ENCODE measurements at regions not wholly inside any gene's neighbourhood (a gene's known extent, or its start where the extent isn't known, plus 50 kb on each side); places are given as distances from the start of the nearest gene placed in this dataset.

DNA sequence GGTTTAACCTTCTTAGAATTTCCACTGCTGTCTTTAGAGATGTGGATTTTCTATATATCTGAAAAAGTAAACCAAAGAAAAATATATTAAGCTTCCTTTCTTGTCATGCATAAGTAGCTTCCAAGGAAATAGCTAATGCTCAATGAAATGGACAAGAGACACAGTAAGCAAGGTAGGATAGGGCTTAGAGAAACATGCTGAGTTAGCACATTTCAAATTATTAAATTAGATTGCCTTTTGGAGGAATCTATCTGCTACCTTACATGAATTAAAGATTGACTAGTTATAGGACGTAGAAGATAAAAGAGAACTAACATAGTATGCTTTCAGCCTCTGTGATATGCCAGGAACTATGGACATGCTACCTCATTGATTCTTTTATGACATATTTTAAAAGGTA, 824.6 kb downstream of the TUSC7 start:
- in situ Hi-C loops (cut with MboI; ENCODE audit: low sequenced_read_pairs) = no loop called here

DNA sequence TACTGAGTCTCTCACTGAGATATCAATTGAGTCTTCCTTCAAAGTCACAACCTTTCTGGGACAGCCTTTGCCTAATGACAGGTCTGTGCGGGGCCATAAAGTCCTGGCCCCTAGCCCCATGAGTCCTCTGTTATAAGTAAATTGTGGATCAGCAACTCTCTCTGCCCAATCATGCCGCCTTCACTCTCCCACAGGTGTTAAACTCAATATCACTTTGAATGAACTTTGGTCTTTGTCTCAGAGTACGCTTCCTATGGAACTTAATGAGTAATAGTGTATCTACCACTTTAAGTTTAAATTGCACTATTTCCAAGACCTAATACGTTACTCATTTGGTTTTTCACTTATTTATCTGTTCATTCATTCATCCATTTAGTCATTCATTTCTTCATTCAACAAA, 826.4 kb downstream of the TUSC7 start:
- in situ Hi-C loops (cut with MboI; ENCODE audit: low sequenced_read_pairs) = no loop called here

DNA sequence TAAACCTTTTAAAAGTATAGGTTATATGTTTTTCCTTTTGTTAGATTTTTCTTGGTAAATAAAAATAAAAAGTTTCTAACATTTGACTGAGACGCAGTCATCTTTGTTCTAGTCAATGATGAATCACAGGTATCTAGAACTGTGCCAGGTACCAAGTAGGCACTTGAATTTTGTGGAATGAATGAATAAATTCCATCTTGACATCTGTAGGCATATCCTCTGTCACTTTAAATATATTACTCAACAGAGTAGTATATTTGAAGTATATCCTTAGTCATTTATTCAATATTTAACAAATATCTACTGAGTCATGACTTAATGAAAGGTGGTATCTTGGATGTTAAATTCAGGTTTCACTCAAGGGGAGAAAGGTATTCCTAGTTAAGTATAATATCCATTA, 828.4 kb downstream of the TUSC7 start:
- in situ Hi-C loops (cut with MboI; ENCODE audit: low sequenced_read_pairs) = no loop called here

DNA sequence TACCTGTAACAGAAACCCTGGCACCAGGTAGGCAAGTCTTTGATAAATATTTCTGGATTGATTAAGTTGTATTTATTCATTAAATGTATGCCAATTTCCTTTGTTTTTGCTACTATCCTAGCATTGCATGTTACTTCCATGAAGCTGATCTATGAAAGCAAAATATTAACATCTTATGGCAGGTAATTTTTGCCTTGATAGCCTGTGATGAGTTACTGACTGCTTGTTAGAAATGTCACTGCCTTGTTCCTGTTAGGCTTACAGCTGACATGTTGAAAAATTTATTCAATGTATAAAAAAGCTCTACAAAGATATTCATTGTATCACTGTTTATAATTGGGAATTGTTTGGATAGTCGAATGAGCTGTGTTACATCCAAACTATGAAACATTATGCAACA, 830.1 kb downstream of the TUSC7 start:
- in situ Hi-C loops (cut with MboI; ENCODE audit: low sequenced_read_pairs) = no loop called here

DNA sequence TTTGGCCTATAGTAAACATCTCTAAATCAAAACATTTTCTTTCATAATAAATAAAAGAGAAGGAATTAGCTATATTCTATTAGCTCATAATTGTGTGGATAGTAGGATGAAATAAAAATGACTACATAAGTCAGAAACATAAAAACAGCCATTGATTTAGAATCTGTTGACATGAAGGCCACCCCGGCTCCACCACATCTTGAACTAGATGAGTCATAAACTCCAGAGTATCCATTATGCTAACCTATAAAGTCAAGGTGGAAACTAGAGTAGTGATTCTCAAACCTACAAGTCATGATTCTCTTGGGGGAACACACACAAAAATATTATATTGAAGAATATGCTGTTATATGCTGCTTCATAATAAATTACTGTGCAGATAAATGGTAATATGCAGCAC, 831.0 kb downstream of the TUSC7 start:
- in situ Hi-C loops (cut with MboI; ENCODE audit: low sequenced_read_pairs) = no loop called here

DNA sequence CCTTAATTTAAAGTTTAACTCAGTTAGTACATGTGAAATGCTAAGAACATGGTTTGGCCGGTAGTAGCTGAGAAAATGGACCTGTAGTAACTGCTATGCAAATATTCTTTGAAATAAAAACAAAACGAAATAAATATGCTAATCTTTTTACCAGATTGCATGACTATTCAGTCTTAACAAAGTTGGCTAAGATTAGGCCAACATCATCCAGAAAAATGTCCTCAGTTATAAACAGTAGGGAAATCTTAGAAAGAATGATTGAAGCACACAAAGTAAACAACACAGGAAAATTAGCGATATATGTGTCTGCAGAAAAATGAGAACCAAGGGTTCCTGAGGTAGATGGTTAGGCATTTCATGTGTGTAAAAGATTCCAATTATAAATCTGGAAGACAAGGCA, 832.1 kb downstream of the TUSC7 start:
- in situ Hi-C loops (cut with MboI; ENCODE audit: low sequenced_read_pairs) = no loop called here

DNA sequence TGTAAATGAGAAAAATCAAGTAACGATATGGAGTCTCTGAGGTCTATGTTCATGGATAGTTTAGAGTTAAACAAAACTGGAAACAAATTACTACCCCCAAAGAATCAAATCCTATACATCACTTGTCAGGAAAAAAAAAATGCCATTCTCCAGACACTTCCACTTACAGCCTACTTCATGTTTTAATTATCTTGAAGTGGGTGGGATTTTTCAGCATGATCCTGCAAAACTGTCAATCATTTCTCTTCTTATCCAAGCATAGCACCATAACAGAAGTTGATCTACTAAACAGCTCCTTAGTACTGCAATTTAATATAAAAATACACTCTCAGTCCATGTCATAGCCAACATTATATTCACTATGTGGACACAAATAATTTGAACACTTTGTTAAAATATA, 833.9 kb downstream of the TUSC7 start:
- in situ Hi-C loops (cut with MboI; ENCODE audit: low sequenced_read_pairs) = no loop called here

DNA sequence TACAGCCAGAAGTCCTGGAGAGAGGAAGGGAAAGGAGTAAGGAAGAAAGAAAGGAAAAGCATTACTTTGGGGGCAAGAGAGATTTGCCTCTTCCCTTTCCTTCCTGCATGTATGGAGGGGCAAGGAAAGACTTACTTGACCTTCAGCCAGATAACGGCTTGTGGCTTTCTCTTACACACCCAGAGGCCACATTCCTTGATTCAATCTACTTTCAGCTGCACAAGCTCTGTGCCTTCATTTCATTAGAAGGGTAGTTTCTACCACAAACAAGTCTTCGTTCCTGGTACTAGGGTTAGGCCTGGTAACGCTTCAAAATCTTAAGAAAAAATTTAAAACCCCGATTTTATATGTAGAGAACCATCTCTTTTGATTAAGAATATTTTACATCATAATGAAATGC, 835.9 kb downstream of the TUSC7 start:
- in situ Hi-C loops (cut with MboI; ENCODE audit: low sequenced_read_pairs) = no loop called here

DNA sequence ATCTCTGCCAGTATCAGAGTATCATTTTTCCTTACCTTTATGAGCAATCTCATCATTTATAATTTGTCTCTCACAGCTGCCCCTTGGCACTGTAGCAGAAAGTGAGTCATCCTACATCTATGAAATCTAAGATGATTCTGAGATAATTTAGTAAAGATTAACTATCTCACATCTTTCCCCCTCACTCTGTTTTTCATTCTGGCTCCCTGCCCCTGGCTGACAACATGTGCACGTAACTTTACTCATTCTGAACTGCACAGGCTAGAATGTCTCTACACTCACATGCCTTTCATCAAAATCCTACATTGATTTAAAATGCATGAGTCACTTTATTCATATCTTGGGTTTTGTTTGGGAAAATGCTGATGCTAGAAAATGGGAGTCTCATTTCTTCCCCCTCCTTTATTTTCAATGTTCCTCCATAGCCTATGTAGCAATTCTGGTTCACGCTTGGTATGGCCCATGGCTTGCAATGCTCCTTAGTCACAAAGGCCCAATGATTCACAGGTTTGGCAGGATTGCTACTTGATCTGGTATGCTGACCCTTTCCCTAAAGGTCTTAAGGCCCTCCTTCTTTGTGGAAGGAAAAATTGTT, 838.5 kb downstream of the TUSC7 start:
- in situ Hi-C loops (cut with MboI; ENCODE audit: low sequenced_read_pairs) = no loop called here

DNA sequence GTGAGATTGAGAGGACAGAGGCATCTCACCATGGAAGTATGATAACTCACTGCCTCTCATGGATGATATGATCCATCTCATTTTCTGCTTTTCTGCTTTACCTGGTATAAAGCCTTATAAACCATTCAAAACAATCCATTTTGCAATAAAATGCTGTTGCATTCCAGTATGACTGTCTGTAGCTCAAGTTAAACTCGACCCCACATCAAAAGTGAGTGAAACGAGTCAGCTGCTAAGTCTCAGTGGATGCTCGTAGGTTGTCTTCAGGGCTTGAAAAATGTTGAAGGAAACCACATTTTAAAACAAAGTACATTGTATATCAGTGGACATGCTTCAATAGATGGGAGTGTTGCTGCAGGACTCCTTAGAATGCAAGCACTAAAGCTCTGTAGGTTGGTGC, 839.0 kb downstream of the TUSC7 start:
- in situ Hi-C loops (cut with MboI; ENCODE audit: low sequenced_read_pairs) = no loop called here

DNA sequence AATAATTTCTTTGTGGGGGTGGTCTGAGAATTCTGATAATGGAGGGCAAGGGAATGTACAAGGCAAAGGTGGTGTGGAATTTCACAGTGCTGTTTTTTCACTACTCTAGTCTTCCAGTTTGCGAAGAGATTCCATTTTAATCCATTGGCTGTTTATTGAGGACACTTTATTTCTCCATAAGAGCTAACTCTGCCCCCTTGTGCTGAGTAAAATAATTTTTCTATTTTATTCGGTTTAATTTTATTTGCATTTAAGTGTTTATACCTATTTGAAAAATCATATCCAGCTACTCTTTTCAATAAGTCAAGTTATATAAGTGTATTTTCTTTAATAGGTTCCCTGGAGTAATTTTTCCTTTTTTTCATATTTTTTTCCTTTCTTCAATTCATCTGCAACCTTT, 840.1 kb downstream of the TUSC7 start:
- in situ Hi-C loops (cut with MboI; ENCODE audit: low sequenced_read_pairs) = no loop called here

DNA sequence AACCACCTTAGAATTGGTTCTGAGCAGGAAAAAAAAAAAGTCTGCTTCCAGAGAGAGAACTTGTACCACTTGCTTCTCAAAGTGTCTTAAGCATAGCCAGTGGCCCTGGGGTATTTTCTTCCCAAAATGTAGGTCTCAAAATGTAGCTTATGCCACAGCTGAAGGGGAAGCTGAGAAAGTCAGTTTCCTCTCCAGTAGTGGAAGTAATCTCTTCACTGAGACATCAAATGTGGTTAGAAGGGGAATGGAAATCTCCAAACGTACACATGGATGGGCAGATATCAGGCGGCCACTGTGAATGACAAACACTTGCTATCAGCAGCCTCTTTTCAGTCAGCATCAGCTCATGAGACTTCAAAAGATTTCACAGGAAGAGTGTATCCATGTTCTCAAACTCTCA, 841.2 kb downstream of the TUSC7 start:
- in situ Hi-C loops (cut with MboI; ENCODE audit: low sequenced_read_pairs) = no loop called here

DNA sequence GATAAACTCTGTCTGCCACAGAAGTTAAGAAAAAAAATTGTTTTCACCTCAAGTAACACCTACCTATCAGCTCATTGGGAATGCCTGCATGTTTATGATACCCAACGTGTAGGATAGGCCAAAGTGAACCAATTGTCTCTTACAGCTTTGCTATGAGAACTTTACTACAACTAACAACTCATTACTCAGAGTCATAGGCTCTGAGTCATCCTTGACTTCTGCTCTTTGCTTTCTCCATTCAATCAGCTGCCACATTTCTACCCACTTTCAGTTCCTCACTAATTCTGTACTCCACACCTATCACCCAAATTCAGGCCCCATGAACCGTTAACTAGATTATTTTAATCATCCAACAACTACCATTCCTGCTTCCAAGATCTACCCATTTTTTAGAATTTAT, 843.9 kb downstream of the TUSC7 start:
- in situ Hi-C loops (cut with MboI; ENCODE audit: low sequenced_read_pairs) = no loop called here

DNA sequence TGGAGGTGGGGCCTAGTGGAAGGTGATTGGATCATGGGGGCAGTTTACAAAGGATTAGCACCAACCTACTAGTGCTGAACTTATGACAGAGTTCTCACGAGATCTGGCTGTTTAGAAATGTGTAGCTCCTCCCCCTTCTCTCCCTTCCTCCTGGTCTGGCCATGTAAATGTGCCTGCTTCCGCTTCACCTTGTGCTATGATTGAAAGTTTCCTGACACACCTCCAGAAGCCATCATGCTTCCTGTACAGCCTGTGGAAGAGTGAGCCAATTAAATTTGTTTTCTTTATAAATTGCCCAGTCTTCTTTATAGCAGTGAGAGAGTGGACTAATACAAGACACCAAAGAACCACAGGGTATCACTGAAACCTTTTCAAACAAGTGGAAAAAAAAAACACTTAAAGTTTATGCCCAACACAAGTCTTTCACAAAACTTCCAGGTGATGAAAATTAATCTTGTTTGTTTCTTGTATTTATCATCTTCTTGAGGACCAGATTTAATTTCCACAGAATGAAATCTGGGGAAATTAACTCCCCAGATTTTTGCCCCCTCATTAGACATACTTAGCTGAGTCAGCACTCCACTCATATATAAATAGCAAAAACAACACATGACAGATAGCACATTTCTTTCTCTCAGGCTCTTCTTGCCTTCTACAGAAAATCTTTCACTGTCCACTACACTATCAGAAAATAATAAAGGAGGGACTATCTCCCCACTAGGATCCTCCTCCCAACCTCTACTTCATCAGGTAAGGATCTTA, 847.2 kb downstream of the TUSC7 start:
- in situ Hi-C loops (cut with MboI; ENCODE audit: low sequenced_read_pairs) = no loop called here

DNA sequence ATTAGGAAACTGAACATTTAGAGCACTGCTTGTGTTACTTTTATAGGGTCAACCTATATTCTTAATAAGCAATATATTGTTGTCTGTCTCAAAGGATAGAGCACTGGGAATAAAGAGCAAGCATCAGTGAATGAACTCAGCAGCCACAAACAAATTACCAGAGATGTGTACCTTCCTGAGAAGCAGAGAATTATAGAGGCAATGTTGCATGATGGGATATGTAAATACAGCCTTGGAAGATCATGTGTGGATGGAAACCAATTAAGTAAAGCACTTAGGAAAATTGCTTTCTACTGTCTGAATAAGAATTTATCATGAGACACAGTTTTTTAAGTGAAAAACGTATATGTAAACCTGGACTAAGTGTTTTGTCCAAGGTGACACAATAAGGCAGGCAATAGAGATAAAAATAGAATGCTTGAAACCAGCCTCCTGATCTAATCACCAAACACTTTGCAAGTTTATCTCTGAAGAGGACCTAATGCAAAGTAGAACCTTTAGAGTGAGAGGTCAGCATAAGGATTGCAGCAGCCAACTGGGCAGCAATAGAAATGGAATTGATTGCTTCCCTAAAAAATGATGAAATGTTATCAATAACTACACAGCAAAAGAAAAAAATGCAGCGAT, 848.0 kb downstream of the TUSC7 start:
- in situ Hi-C loops (cut with MboI; ENCODE audit: low sequenced_read_pairs) = no loop called here

DNA sequence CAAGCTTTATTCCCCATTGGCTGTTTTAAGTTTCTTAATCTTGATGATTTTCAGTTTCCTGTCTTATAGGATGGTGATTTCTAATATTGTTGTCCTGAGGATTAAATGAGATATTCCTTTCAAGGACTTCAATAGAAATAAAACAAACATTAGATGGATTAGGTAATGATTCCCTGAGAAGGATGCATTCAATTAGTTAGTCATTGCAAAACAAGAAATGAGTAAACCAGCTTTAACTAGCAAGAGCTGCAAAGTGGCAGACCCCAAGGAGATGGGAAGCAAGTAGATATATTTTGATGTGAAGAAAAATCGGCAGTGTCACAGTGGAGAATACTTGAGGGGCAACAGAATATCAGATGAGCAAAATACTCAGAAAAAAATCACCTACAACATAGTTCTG, 849.1 kb downstream of the TUSC7 start:
- in situ Hi-C loops (cut with MboI; ENCODE audit: low sequenced_read_pairs) = no loop called here

DNA sequence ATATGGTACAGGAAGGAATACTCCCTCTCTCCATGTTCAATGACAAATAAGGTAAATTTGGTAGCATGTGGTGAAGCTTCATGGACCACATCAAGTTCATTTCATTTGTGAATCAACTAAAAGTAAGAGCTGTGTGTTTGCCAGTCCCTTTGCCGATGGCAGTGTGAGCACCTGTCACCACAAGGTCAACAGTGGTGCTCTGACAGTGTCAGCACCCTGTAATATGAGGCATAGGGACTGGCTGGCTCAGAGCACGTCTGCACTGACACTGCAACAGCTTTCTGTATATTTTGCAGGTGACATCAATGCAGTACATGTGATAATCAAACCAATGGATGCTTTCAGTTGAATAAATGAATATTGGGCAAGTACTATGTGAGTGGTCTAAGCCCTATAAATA, 852.4 kb downstream of the TUSC7 start:
- in situ Hi-C loops (cut with MboI; ENCODE audit: low sequenced_read_pairs) = no loop called here

DNA sequence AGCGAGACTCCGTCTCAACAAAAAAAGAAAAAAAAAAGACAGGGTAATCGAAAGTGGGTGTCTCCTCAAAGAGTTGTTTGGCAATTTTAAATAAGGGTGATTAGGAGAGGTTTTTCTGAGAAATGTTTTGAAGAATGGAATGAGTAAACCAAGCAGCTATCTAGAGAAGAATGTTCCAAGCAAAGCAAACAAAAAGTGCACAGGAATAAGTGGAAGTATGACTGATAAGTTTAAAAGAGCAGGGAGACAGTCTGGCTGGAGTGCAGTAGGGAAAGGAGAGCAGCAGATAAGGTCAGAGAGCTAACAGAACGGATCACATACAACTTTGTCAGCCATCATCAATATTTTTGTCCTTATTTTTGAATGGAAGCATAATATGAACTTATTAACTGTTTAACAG, 853.5 kb downstream of the TUSC7 start:
- in situ Hi-C loops (cut with MboI; ENCODE audit: low sequenced_read_pairs) = no loop called here

DNA sequence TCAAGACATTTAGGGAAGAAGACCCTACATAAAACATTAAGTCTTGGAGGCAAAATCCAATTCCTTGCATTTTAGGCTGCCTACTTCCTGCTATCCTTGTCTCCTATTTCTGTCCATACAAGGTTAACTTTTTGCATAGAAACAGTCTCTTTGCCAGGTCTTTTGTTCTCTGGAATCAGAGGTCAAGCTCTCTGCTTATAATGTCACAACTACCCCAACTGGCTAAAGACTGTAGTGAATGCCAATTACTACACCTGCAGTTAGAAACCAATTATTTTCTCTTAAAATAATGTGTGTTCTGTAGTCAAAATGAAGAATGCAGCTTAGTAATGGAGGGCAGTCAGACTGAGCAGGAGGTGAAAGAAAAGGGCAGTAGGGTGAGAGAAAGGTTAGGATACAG, 856.2 kb downstream of the TUSC7 start:
- in situ Hi-C loops (cut with MboI; ENCODE audit: low sequenced_read_pairs) = no loop called here

DNA sequence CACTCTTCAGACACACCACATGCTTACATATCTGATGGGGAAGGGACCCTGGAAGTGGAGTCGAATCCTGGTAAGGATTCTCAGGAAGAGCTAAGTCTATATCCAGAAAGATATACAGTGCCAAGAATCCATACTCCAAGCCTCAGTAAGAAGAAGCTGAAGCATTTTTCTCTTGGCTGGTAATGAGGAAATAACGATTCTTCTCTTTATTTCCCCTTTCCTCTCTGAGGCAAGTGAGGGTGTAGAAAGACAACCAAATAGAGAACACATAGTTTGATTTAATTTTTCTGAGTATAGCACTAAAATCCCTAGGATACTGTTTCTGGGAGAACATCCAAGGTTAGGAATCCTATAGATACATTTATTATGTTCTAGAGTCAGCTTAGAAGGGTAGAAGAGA, 857.3 kb downstream of the TUSC7 start:
- in situ Hi-C loops (cut with MboI; ENCODE audit: low sequenced_read_pairs) = no loop called here

DNA sequence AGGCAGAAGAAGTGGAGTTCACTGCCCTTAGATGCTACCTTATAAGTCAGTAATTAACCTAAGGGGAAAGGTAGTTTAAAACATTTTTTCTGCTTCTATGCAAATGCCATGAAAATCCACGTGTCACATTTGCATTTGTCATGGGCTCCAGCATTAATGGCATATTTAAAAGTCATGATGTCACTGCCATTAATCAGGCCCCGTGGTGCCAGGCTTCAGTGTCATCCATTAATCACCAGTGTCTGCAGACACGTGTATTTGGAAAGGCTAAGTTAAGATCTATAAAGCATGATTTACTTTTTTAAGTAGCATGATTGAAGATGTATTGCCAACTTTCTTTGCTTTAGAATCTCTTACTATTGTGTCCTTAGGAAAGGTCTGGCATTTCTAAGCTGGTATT, 857.8 kb downstream of the TUSC7 start:
- in situ Hi-C loops (cut with MboI; ENCODE audit: low sequenced_read_pairs) = no loop called here

DNA sequence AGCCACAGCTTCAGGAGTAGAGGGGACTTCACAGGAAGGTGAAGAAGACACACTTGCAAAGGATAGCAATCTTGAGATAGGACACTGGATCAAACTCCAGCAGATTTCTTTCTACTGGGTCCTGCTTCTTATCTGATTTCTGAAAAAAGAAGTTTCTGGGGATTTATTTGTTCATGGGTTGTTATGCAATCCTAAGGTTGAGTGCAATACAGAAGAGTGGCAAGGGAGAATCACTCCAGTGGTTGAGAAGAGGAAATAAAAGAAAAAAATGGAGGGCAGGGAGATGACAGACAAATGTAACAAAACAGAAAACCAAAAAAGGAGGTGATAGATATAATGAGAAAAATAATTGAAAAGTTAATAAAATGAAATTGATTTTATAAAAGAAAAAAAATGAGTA, 858.3 kb downstream of the TUSC7 start:
- in situ Hi-C loops (cut with MboI; ENCODE audit: low sequenced_read_pairs) = no loop called here

DNA sequence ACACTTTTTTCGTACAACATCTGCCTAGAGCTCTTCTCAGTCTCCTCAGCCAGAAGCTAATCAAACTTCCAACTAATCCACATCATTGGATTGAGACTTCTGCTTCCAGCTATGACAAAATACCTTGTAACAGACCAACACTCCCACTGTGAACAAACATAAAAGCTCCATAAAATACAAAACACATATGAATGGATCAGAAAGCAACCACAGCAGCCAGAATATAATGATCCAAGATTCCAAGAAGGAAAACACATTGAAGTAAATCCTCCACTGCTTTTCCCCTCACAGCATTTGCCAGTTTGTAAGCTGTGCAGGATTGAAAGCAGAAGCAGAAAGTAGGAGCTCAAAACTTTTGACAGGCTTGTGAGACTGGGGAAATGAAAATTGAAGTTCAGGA, 863.2 kb downstream of the TUSC7 start:
- in situ Hi-C loops (cut with MboI; ENCODE audit: low sequenced_read_pairs) = no loop called here

Measured in HL-60/S4 treated with phorbol 12-myristate 13-acetate at 8.2 ng/mL for 4 days and 3 days (cell line).